ENCODE measurements at regions not wholly inside any gene's neighbourhood (a gene's known extent, or its start where the extent isn't known, plus 50 kb on each side); places are given as distances from the start of the nearest gene placed in this dataset.

DNA sequence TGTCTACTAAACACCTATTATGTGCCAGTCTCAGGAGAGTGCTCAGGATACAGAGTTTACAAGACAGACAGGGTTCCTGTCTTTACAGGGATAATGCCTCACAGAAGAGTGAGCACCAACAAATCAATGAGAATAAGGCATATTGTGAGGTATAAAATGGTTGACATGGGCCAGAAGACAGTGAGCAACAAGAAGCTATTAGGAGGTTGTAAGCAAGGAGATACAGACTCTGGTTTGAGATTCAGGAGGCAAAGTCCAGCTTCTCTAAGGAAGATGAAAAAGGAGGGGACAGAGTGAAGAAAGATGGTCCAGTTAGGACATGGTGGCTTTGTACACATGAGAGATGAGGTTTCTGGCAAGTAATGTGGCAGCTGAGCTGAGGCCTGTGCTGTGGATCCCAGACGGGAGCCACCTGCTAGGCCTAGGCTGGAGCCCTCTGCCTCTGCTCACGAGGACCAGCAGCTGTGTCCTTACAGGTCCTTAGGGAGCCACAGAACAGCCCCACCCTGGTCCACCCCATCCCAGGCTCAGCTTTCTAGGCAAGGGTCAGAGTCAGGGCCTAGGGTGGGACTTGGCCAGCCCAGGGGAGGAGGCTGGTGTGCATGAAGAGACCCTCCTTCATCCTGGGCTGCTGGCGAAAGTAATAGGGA lies 110.5 kb downstream of the ZNF280B start:
- H3K27me3 Mint-ChIP-seq (ENCODE audit: low read depth in 2 of 2), result peaks cover 7 to 20% of the 10 kb centered on the region in 2 donors
- H3K4me1 ChIP-seq (ENCODE audit: control insufficient read depth, insufficient read depth, low read length), result no peaks in the 10 kb centered on the region
- H3K36me3 Mint-ChIP-seq, result no peaks in the 10 kb centered on the region
- no peak overlapping the region for H3K4me3 Mint-ChIP-seq
- H3K27ac ChIP-seq (ENCODE audit: low read length), result no peak overlapping the region
- H3K36me3 ChIP-seq (ENCODE audit: control insufficient read depth, insufficient read depth, low read length), result no peaks in the 10 kb centered on the region
- no peaks in the 10 kb centered on the region for H3K9me3 ChIP-seq (ENCODE audit: control insufficient read depth, insufficient read depth, low read length)
- 83% methylated on average over 3 of the region's 3 CpGs for WGBS (ENCODE audit: insufficient coverage)
- intact Hi-C loops (cut with micrococcal nuclease), result loop anchor here (1.0 kb wide), 1 partner anchor 49 kb away; no protein-coding TSS in a partner anchor
- H3K4me3 ChIP-seq (ENCODE audit: low read length), result no peak overlapping the region
- no peaks in the 10 kb centered on the region for H3K27me3 ChIP-seq (ENCODE audit: control insufficient read depth, insufficient read depth, low read length)
- DNase-seq (no peak), ATAC-seq (no peak)
- TF ChIP-seq, protein P1, sequence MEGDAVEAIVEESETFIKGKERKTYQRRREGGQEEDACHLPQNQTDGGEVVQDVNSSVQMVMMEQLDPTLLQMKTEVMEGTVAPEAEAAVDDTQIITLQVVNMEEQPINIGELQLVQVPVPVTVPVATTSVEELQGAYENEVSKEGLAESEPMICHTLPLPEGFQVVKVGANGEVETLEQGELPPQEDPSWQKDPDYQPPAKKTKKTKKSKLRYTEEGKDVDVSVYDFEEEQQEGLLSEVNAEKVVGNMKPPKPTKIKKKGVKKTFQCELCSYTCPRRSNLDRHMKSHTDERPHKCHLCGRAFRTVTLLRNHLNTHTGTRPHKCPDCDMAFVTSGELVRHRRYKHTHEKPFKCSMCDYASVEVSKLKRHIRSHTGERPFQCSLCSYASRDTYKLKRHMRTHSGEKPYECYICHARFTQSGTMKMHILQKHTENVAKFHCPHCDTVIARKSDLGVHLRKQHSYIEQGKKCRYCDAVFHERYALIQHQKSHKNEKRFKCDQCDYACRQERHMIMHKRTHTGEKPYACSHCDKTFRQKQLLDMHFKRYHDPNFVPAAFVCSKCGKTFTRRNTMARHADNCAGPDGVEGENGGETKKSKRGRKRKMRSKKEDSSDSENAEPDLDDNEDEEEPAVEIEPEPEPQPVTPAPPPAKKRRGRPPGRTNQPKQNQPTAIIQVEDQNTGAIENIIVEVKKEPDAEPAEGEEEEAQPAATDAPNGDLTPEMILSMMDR (IDR thresholded peaks at IDR 0.05), result no peak
- no peaks in the 10 kb centered on the region for H3K9me3 Mint-ChIP-seq
- H3K27ac Mint-ChIP-seq, result no peak overlapping the region
- H3K4me1 Mint-ChIP-seq, result no peaks in the 10 kb centered on the region

DNA sequence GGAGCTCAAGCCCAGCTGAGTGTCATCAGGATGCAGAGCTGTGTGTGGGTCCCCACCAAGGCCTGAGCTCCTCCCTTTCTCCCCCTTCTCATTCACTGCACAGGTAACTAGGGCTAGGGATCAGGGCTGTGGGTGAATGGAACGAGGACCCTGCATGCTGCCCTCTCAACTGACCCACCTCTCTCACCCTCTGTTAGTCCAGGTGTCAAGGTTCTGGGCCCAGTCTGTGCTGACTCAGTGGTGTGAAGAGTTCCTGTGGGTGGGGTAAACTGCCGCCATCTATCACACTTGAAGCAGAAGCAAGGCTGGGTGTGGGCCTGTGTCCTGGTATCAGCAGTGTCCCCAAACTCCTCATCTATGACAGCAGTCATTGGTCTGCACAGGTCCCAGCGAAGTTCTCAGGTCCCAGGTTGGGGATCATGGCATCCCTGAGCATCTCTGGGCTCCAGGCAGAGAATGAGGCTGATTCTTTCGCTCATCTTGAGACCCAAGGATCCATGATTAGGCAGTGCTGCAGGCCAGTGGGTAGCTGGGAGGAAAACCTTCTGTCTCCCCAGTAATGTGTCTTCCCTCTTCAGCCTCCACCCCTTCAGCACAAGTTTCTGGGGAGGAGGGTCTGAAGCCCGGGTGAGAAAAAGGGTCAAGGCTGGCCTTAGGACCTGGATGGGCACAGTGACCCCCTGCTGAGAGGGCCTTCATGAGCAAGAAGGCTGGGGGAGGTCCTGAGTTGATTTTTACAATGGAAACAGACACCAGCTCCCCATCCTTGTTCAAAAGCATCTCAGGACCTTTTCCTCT lies 109.8 kb downstream of the ZNF280B start:
- intact Hi-C loops (cut with micrococcal nuclease), result loop anchor here (1.0 kb wide), 1 partner anchor 49 kb away; no protein-coding TSS in a partner anchor
- Histone ChIP-seq H3K27ac (ENCODE audit: low read length) (no peak overlapping the region), H3K36me3 (ENCODE audit: control insufficient read depth, insufficient read depth, low read length) (no peaks in the 10 kb centered on the region), H3K9me3 (ENCODE audit: control insufficient read depth, insufficient read depth, low read length) (no peaks in the 10 kb centered on the region), H3K27me3 (ENCODE audit: control insufficient read depth, insufficient read depth, low read length) (no peaks in the 10 kb centered on the region), H3K4me3 (ENCODE audit: low read length) (no peak overlapping the region), H3K4me1 (ENCODE audit: control insufficient read depth, insufficient read depth, low read length) (no peaks in the 10 kb centered on the region)
- 76% methylated on average over 4 of the region's 5 CpGs for WGBS (ENCODE audit: insufficient coverage)
- no peak for DNase-seq
- Mint-ChIP-seq H3K9me3 (no peaks in the 10 kb centered on the region), H3K27ac (no peak overlapping the region), H3K4me1 (no peaks in the 10 kb centered on the region), H3K4me3 (no peak overlapping the region), H3K27me3 (ENCODE audit: low read depth in 2 of 2) (peaks cover 7 to 18% of the 10 kb centered on the region in 2 donors), H3K36me3 (no peaks in the 10 kb centered on the region)
- TF ChIP-seq, protein P1 (IDR thresholded peaks at IDR 0.05), result no peak
- ATAC-seq, result no peak

DNA sequence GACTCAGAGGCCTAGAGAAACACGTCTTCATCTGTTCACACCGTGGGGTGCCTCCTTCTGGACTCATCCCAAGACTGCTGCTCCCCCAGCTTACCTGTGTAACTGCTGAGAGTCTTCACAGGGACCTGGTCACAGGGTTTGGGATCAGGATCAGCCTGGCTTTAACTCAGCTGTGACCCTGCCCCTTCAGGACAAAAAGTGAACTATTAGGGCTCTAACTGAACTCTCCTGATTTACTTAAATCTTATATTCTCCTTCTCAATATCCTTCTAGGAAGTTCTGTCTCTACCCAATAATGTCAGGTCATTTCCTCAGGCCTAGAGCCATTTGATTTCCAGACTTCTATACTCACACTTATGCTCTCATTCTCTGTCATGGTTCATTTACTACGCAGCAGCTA lies 108.4 kb downstream of the ZNF280B start:
- H3K27ac Mint-ChIP-seq, result no peak overlapping the region
- Histone ChIP-seq H3K27ac (ENCODE audit: low read length) (no peak overlapping the region), H3K27me3 (ENCODE audit: control insufficient read depth, insufficient read depth, low read length) (no peaks in the 10 kb centered on the region), H3K4me3 (ENCODE audit: low read length) (no peak overlapping the region), H3K9me3 (ENCODE audit: control insufficient read depth, insufficient read depth, low read length) (no peaks in the 10 kb centered on the region), H3K4me1 (ENCODE audit: control insufficient read depth, insufficient read depth, low read length) (peaks cover 8% of the 10 kb centered on the region), H3K36me3 (ENCODE audit: control insufficient read depth, insufficient read depth, low read length) (no peaks in the 10 kb centered on the region)
- intact Hi-C loops (cut with micrococcal nuclease), result no loop called here
- H3K36me3 Mint-ChIP-seq, result no peaks in the 10 kb centered on the region
- H3K27me3 Mint-ChIP-seq (ENCODE audit: low read depth in 2 of 2), result peaks cover 5 to 14% of the 10 kb centered on the region in 2 donors
- H3K4me3 Mint-ChIP-seq, result no peak overlapping the region
- TF ChIP-seq, protein P1 (IDR thresholded peaks at IDR 0.05), result no peak
- DNase-seq (no peak), ATAC-seq (no peak)
- H3K9me3 Mint-ChIP-seq, result no peaks in the 10 kb centered on the region
- WGBS (ENCODE audit: insufficient coverage), result 67% methylated on average over 2 of the region's 3 CpGs
- no peaks in the 10 kb centered on the region for H3K4me1 Mint-ChIP-seq

Data from natural killer cell (primary cell).